ENCODE measurements at regions not wholly inside any gene's neighbourhood (a gene's known extent, or its start where the extent isn't known, plus 50 kb on each side); places are given as distances from the start of the nearest gene placed in this dataset.

GRCh38 chr5:17076272-17076671 lies 140.2 kb upstream of the MYO10 start:
- CTCF ChIA-PET, result no interaction called here
- H3K9me2 ChIP-seq (ENCODE audit: insufficient read depth), result no peaks in the 10 kb centered on the region
- H3K27ac ChIP-seq (ENCODE audit: low read depth, low read length), result no peak overlapping the region
- no peaks in the 10 kb centered on the region for H3K27me3 ChIP-seq (ENCODE audit: insufficient read depth, low read length)
- no peak overlapping the region for H3K4me3 ChIP-seq (replicated peaks in 1 of 2; ENCODE audit: low read depth in 1 of 2, low read length in 2 of 2)
- no peaks in the 10 kb centered on the region for H3K9me3 ChIP-seq (ENCODE audit: control insufficient read depth in 1 of 2, insufficient read depth in 1 of 2, low read depth in 1 of 2, low read length in 2 of 2)
- no peaks in the 10 kb centered on the region for H3K79me2 ChIP-seq (ENCODE audit: insufficient read depth, low read length)
- intact Hi-C loops (cut with micrococcal nuclease), result no loop called here
- POLR2A ChIA-PET, result no interaction called here
- no peaks in the 10 kb centered on the region for H3K4me1 ChIP-seq (ENCODE audit: control insufficient read depth in 1 of 2, insufficient read depth in 2 of 2, low read length in 2 of 2)
- H3K4me2 ChIP-seq (ENCODE audit: low read length), result no peak overlapping the region
- no peak overlapping the region for H3K9ac ChIP-seq (ENCODE audit: low read length)
- no peaks in the 10 kb centered on the region for H3K36me3 ChIP-seq (ENCODE audit: control insufficient read depth in 1 of 2, insufficient read depth in 2 of 2, low read length in 2 of 2)
- H2AFZ ChIP-seq (ENCODE audit: low read depth, low read length, poor library complexity, severe bottlenecking), result no peak overlapping the region
- RAD21 ChIA-PET (ENCODE audit: low non-redundant PET in 1 of 2, low total read pairs in 2 of 2, uncharacterized antibody in 2 of 2, unreplicated experiment in 2 of 2), result no interaction called here
- no peaks in the 10 kb centered on the region for H4K20me1 ChIP-seq (ENCODE audit: insufficient read depth)
- BruUV-seq (replicated peaks), result no TSS peak
- TF ChIP-seq CTCF (IDR thresholded peaks at IDR 0.05 in 2 of 3, conservative IDR thresholded peaks at IDR 0.05 in 1 of 3; ENCODE audit: borderline replicate concordance in 1 of 3, insufficient read depth in 1 of 3, low read depth in 2 of 3, low read length in 2 of 3), result no peak
- TF ChIP-seq EZH2phosphoT487 (IDR thresholded peaks at IDR 0.05; ENCODE audit: borderline replicate concordance), result no peak
- no peak for TF ChIP-seq SRF (IDR thresholded peaks at IDR 0.05; ENCODE audit: low read depth)
- TF ChIP-seq POLR2AphosphoS5 (IDR thresholded peaks at IDR 0.05; ENCODE audit: low read depth, low read length), result no peak
- TF ChIP-seq CBX3 (IDR thresholded peaks at IDR 0.05; ENCODE audit: low read depth), result no peak
- no peak for TF ChIP-seq POLR2A (IDR thresholded peaks at IDR 0.05; ENCODE audit: borderline replicate concordance, extremely low read depth, insufficient read depth, insufficient read length)
- no peak for TF ChIP-seq ZFX (IDR thresholded peaks at IDR 0.05)
- TF ChIP-seq SIN3A (IDR thresholded peaks at IDR 0.05; ENCODE audit: low read depth), result no peak
- TF ChIP-seq REST (IDR thresholded peaks at IDR 0.05; ENCODE audit: low read depth), result no peak
- TF ChIP-seq ATF3 (IDR thresholded peaks at IDR 0.05), result no peak
- TF ChIP-seq ZBTB33 (IDR thresholded peaks at IDR 0.05; ENCODE audit: extremely low read depth, insufficient replicate concordance, low read length), result no peak
- TF ChIP-seq YY1 (IDR thresholded peaks at IDR 0.05; ENCODE audit: extremely low read depth, insufficient replicate concordance, low read depth, low read length), result no peak
- TF ChIP-seq CEBPB (IDR thresholded peaks at IDR 0.05; ENCODE audit: low read depth), result no peak
- TF ChIP-seq ZNF274 (IDR thresholded peaks at IDR 0.05; ENCODE audit: low read depth, low read length), result no peak
- TF ChIP-seq MAX (IDR thresholded peaks at IDR 0.05), result no peak
- TF ChIP-seq FOSL1 (IDR thresholded peaks at IDR 0.05; ENCODE audit: low read depth), result no peak
- TF ChIP-seq RAD21 (IDR thresholded peaks at IDR 0.05; ENCODE audit: low read depth), result no peak
- TF ChIP-seq SP1 (IDR thresholded peaks at IDR 0.05; ENCODE audit: low read depth), result no peak
- no peak for TF ChIP-seq JUND (IDR thresholded peaks at IDR 0.05)
- TF ChIP-seq EGR1 (IDR thresholded peaks at IDR 0.05; ENCODE audit: low read depth), result no peak
- DNase-seq (ENCODE audit: low read depth, low spot score) (no peak), ATAC-seq (no peak)
